ENCODE measurements at regions not wholly inside any gene's neighbourhood (a gene's known extent, or its start where the extent isn't known, plus 50 kb on each side); places are given as distances from the start of the nearest gene placed in this dataset.

DNA sequence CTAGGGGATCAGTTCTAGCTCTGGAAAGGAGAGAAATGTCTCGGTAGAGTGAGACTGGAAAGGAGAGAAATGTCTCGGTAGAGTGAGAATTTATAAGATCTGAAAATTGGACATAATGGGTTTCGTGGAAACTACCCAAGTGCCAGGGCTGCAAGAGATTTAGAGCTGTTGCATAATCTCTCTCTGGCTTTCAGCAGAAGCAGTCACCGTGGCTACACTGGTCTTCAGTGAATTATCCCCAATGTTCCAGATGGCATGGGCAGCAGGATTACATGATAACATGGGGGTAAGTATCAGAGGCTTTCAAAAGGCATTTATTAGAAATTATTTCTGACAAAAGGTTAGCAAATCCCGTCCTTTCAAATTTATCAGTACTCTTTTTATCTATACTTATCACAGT is 435.5 kb downstream of the NKX6-1 start:
- TF ChIP-seq SP1 (IDR thresholded peaks at IDR 0.05) (no peak), ARNT (IDR thresholded peaks at IDR 0.05) (no peak), BHLHE40 (IDR thresholded peaks at IDR 0.05; ENCODE audit: borderline replicate concordance) (no peak), ELF4 (IDR thresholded peaks at IDR 0.05) (no peak), L3MBTL2 (conservative IDR thresholded peaks at IDR 0.05) (no peak), FOXA1 (IDR thresholded peaks at IDR 0.05) (no peak), NFRKB (IDR thresholded peaks at IDR 0.05) (no peak), TARDBP (IDR thresholded peaks at IDR 0.05) (no peak), FOXK2 (IDR thresholded peaks at IDR 0.05) (no peak)
- TF ChIP-seq, protein P1, sequence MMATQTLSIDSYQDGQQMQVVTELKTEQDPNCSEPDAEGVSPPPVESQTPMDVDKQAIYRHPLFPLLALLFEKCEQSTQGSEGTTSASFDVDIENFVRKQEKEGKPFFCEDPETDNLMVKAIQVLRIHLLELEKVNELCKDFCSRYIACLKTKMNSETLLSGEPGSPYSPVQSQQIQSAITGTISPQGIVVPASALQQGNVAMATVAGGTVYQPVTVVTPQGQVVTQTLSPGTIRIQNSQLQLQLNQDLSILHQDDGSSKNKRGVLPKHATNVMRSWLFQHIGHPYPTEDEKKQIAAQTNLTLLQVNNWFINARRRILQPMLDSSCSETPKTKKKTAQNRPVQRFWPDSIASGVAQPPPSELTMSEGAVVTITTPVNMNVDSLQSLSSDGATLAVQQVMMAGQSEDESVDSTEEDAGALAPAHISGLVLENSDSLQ (IDR thresholded peaks at IDR 0.05), result no peak
